ENCODE measurements at regions not wholly inside any gene's neighbourhood (a gene's known extent, or its start where the extent isn't known, plus 50 kb on each side); places are given as distances from the start of the nearest gene placed in this dataset.

DNA sequence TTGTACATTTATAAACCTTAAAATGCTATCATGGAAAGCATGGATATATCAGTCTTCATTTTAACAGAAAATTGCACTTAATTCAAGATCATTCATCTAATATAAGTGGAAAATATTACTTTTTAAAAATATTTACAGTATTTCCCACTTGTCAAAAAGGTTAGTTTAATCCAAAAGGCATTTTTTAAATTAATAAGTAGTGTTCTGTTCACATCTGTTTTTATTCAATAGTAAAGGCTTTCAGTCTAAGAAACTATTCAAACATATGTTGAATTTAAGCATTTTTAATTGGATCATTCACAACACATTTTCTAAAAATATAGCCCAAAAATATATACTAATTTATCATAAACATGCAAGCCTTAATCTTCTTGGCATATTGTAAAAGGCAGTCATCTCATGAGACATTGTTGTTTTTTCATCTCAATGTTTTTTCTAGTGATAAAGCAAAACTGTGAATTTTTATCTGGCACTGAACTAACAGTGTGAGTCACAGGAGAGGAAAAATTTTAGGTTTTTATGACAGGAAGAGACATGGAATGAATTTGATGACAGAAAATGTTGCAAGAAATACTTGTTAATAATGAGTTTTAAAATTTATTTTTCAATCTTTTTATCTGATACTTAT lies 1642.5 kb upstream of the TMEFF2 start:
- H3K4me1 ChIP-seq (replicated peaks in 1 of 4; ENCODE audit: control insufficient read depth in 3 of 4, insufficient read depth in 4 of 4, low read length in 3 of 4) = no peaks in the 10 kb centered on the region
- H2BK12ac ChIP-seq (ENCODE audit: low read depth, low read length) = no peak overlapping the region
- no peaks in the 10 kb centered on the region for H3K79me2 ChIP-seq (ENCODE audit: control insufficient read depth in 1 of 2, insufficient read depth in 2 of 2, low read length in 2 of 2)
- H2AK5ac ChIP-seq (ENCODE audit: low read depth, low read length) = no peak overlapping the region
- H3K23me2 ChIP-seq (ENCODE audit: low read depth, low read length) = no peaks in the 10 kb centered on the region
- H3K9me3 ChIP-seq (ENCODE audit: insufficient read depth in 2 of 2, low read depth in 1 of 2, low read length in 1 of 2) = no peaks in the 10 kb centered on the region; a peak in 1 of 4 replicates
- no peak overlapping the region for H3K4me2 ChIP-seq (ENCODE audit: insufficient read depth in 1 of 2, low read depth in 2 of 2, low read length in 2 of 2)
- FAIRE-seq (no peak), DNase-seq (ENCODE audit: low read depth in 1 of 2, low spot score in 2 of 2) (no peak)
- no peak overlapping the region for H2BK120ac ChIP-seq (replicated peaks; ENCODE audit: low read depth, low read length)
- no peaks in the 10 kb centered on the region for H3K27me3 ChIP-seq (replicated peaks in 1 of 4; ENCODE audit: control insufficient read depth in 3 of 4, extremely low read depth in 1 of 4, insufficient read depth in 3 of 4, low read length in 3 of 4)
- no peak overlapping the region for H3K18ac ChIP-seq (ENCODE audit: extremely low read depth, low read length)
- ChIA-PET POLR2A (ENCODE audit: partially characterized antibody) (no interaction called here), CTCF (ENCODE audit: partially characterized antibody) (no interaction called here)
- no peak overlapping the region for H3K14ac ChIP-seq (ENCODE audit: insufficient read length)
- no peak overlapping the region for H4K91ac ChIP-seq (replicated peaks; ENCODE audit: insufficient read length, low read length)
- no peak overlapping the region for H2BK5ac ChIP-seq (ENCODE audit: low read depth, low read length)
- H3K27ac ChIP-seq (ENCODE audit: low read depth, low read length) = no peak overlapping the region
- no peak overlapping the region for H3K4me3 ChIP-seq (ENCODE audit: extremely low read depth in 1 of 4, insufficient read depth in 2 of 4, low read depth in 3 of 4, low read length in 4 of 4)
- TF ChIP-seq SRF (IDR thresholded peaks at IDR 0.05; ENCODE audit: low read depth, low read length) = no peak
- TF ChIP-seq SP1 (IDR thresholded peaks at IDR 0.05; ENCODE audit: low read depth, low read length) = no peak
- TF ChIP-seq TAF1 (IDR thresholded peaks at IDR 0.05; ENCODE audit: low read depth, low read length) = no peak
- TF ChIP-seq GABPA (IDR thresholded peaks at IDR 0.05; ENCODE audit: borderline replicate concordance, insufficient read depth, low read length) = no peak
- TF ChIP-seq ASH2L (IDR thresholded peaks at IDR 0.05; ENCODE audit: low read length) = no peak
- TF ChIP-seq KDM5A (IDR thresholded peaks at IDR 0.05; ENCODE audit: low read length) = no peak
- TF ChIP-seq CBX8 (IDR thresholded peaks at IDR 0.05; ENCODE audit: borderline replicate concordance, low read depth, low read length) = no peak
- TF ChIP-seq, protein P1, sequence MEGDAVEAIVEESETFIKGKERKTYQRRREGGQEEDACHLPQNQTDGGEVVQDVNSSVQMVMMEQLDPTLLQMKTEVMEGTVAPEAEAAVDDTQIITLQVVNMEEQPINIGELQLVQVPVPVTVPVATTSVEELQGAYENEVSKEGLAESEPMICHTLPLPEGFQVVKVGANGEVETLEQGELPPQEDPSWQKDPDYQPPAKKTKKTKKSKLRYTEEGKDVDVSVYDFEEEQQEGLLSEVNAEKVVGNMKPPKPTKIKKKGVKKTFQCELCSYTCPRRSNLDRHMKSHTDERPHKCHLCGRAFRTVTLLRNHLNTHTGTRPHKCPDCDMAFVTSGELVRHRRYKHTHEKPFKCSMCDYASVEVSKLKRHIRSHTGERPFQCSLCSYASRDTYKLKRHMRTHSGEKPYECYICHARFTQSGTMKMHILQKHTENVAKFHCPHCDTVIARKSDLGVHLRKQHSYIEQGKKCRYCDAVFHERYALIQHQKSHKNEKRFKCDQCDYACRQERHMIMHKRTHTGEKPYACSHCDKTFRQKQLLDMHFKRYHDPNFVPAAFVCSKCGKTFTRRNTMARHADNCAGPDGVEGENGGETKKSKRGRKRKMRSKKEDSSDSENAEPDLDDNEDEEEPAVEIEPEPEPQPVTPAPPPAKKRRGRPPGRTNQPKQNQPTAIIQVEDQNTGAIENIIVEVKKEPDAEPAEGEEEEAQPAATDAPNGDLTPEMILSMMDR (IDR thresholded peaks at IDR 0.05; ENCODE audit: control extremely low read depth in 1 of 3, insufficient read depth in 1 of 3, low read depth in 1 of 3, low read length in 3 of 3) = no peak
- TF ChIP-seq RAD21 (IDR thresholded peaks at IDR 0.05 in 1 of 2, conservative IDR thresholded peaks at IDR 0.05 in 1 of 2; ENCODE audit: low read depth in 2 of 2, low read length in 2 of 2) = no peak
- TF ChIP-seq SIN3A (conservative IDR thresholded peaks at IDR 0.05 in 1 of 2, IDR thresholded peaks at IDR 0.05 in 1 of 2; ENCODE audit: low read depth in 1 of 2, low read length in 2 of 2) = no peak
- H3K79me1 ChIP-seq (ENCODE audit: low read depth, low read length) = no peaks in the 10 kb centered on the region
- H3K9ac ChIP-seq (replicated peaks in 1 of 4; ENCODE audit: extremely low read depth in 1 of 4, low read depth in 3 of 4, low read length in 3 of 4) = no peak overlapping the region
- H2BK15ac ChIP-seq (ENCODE audit: low read length) = no peak overlapping the region
- no peak overlapping the region for H4K8ac ChIP-seq (ENCODE audit: extremely low read depth, insufficient read depth, low read length)
- H4K20me1 ChIP-seq (replicated peaks in 1 of 2; ENCODE audit: control insufficient read depth in 1 of 2, insufficient read depth in 2 of 2, low read length in 2 of 2) = no peaks in the 10 kb centered on the region
- H2BK20ac ChIP-seq (ENCODE audit: low read length) = no peak overlapping the region
- no peak overlapping the region for H2AFZ ChIP-seq (ENCODE audit: low read length)
- no peak overlapping the region for H3K23ac ChIP-seq (ENCODE audit: insufficient read length)
- no peak overlapping the region for H4K5ac ChIP-seq (ENCODE audit: insufficient read length, low read depth, low read length)
- H3K56ac ChIP-seq (replicated peaks; ENCODE audit: insufficient read length, low read depth, low read length) = no peak overlapping the region
- H3K4ac ChIP-seq (replicated peaks; ENCODE audit: insufficient read length, low read depth, low read length) = no peak overlapping the region
- H3K36me3 ChIP-seq (ENCODE audit: control insufficient read depth in 2 of 4, insufficient read depth in 4 of 4, low read length in 3 of 4) = no peaks in the 10 kb centered on the region
